ENCODE measurements at regions not wholly inside any gene's neighbourhood (a gene's known extent, or its start where the extent isn't known, plus 50 kb on each side); places are given as distances from the start of the nearest gene placed in this dataset.

DNA sequence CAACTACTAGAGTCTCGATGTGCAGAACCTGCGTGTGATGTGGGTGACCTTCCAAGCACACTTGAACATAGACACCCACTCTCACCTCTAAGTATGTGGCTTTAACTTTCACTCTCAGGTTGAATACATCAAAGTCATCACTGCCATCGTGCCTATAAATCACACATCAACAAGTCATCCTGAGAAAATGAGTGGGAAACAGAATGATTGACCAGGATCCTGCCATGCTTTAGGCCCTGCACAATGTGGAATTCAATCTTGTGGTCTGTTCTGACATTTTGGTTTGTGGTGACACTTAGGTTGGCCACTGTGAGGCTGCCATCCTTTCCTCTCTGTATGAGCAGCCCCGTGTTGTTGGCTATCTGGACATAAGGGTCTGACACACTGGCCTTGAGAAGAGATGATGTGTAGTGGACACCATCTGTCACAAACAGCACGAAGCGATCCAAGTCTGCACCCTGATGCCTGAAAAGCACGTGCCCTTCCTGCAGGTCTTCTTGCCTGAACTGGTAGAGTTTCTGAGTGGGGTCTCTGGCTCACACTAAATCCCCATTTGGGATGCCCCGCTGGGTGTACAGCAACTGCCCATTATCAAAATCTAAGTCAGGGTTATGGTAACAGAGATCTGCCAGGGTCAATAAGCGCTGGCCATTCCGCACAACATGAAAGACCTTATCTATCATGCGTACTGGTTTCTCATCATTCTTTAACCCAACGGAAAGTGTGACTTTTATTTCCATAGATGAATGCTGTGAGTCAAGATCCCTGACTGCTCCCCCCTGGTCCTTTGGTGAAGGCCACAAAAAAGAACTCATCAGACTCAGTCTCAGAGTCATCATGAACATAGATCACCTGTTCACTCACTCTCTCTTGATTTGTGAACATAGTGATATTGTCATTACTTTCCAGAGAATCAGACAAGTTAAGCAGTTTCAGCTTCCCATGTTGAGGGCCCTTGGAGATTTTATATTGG lies 116.6 kb downstream of the ESM1 start:
- TF ChIP-seq SIN3A (IDR thresholded peaks at IDR 0.05; ENCODE audit: borderline replicate concordance, insufficient read depth, low read length) (no peak), POLR2AphosphoS5 (IDR thresholded peaks at IDR 0.05; ENCODE audit: low read depth, low read length) (no peak), TAF1 (IDR thresholded peaks at IDR 0.05; ENCODE audit: borderline replicate concordance, insufficient read depth, low read length) (no peak), FOXP2 (optimal IDR thresholded peaks at IDR 0.05; ENCODE audit: borderline replicate concordance, extremely low read depth, extremely low read length, insufficient read depth) (no peak)
- TF ChIP-seq, protein P1, sequence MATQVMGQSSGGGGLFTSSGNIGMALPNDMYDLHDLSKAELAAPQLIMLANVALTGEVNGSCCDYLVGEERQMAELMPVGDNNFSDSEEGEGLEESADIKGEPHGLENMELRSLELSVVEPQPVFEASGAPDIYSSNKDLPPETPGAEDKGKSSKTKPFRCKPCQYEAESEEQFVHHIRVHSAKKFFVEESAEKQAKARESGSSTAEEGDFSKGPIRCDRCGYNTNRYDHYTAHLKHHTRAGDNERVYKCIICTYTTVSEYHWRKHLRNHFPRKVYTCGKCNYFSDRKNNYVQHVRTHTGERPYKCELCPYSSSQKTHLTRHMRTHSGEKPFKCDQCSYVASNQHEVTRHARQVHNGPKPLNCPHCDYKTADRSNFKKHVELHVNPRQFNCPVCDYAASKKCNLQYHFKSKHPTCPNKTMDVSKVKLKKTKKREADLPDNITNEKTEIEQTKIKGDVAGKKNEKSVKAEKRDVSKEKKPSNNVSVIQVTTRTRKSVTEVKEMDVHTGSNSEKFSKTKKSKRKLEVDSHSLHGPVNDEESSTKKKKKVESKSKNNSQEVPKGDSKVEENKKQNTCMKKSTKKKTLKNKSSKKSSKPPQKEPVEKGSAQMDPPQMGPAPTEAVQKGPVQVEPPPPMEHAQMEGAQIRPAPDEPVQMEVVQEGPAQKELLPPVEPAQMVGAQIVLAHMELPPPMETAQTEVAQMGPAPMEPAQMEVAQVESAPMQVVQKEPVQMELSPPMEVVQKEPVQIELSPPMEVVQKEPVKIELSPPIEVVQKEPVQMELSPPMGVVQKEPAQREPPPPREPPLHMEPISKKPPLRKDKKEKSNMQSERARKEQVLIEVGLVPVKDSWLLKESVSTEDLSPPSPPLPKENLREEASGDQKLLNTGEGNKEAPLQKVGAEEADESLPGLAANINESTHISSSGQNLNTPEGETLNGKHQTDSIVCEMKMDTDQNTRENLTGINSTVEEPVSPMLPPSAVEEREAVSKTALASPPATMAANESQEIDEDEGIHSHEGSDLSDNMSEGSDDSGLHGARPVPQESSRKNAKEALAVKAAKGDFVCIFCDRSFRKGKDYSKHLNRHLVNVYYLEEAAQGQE (IDR thresholded peaks at IDR 0.05; ENCODE audit: insufficient read depth in 1 of 2, low read depth in 2 of 2, low read length in 2 of 2): no peak

GRCh38 chr5:54867310-54867944 lies 118.0 kb downstream of the ESM1 start:
- no peak for TF ChIP-seq FOXP2 (optimal IDR thresholded peaks at IDR 0.05; ENCODE audit: borderline replicate concordance, extremely low read depth, extremely low read length, insufficient read depth)
- TF ChIP-seq SIN3A (IDR thresholded peaks at IDR 0.05; ENCODE audit: borderline replicate concordance, insufficient read depth, low read length): no peak
- TF ChIP-seq POLR2AphosphoS5 (IDR thresholded peaks at IDR 0.05; ENCODE audit: low read depth, low read length): no peak
- no peak for TF ChIP-seq TAF1 (IDR thresholded peaks at IDR 0.05; ENCODE audit: borderline replicate concordance, insufficient read depth, low read length)
- TF ChIP-seq, protein P1 (IDR thresholded peaks at IDR 0.05; ENCODE audit: insufficient read depth in 1 of 2, low read depth in 2 of 2, low read length in 2 of 2): no peak

- TF ChIP-seq SIN3A (IDR thresholded peaks at IDR 0.05; ENCODE audit: borderline replicate concordance, insufficient read depth, low read length) (no peak), POLR2AphosphoS5 (IDR thresholded peaks at IDR 0.05; ENCODE audit: low read depth, low read length) (no peak), FOXP2 (optimal IDR thresholded peaks at IDR 0.05; ENCODE audit: borderline replicate concordance, extremely low read depth, extremely low read length, insufficient read depth) (no peak), TAF1 (IDR thresholded peaks at IDR 0.05; ENCODE audit: borderline replicate concordance, insufficient read depth, low read length) (no peak)
- TF ChIP-seq, protein P1 (IDR thresholded peaks at IDR 0.05; ENCODE audit: insufficient read depth in 1 of 2, low read depth in 2 of 2, low read length in 2 of 2): no peak
These were observed 123.4 kb downstream of the ESM1 start for GRCh38 chr5:54862036-54862435.

- TF ChIP-seq, protein P1 (IDR thresholded peaks at IDR 0.05; ENCODE audit: insufficient read depth in 1 of 2, low read depth in 2 of 2, low read length in 2 of 2): no peak
- TF ChIP-seq TAF1 (IDR thresholded peaks at IDR 0.05; ENCODE audit: borderline replicate concordance, insufficient read depth, low read length) (no peak), POLR2AphosphoS5 (IDR thresholded peaks at IDR 0.05; ENCODE audit: low read depth, low read length) (no peak), FOXP2 (optimal IDR thresholded peaks at IDR 0.05; ENCODE audit: borderline replicate concordance, extremely low read depth, extremely low read length, insufficient read depth) (no peak), SIN3A (IDR thresholded peaks at IDR 0.05; ENCODE audit: borderline replicate concordance, insufficient read depth, low read length) (no peak)
These were observed 124.0 kb downstream of the ESM1 start for GRCh38 chr5:54861212-54861894.

Measured in PFSK-1 (cell line).